ENCODE measurements at regions not wholly inside any gene's neighbourhood (a gene's known extent, or its start where the extent isn't known, plus 50 kb on each side); places are given as distances from the start of the nearest gene placed in this dataset.

- no peaks in the 10 kb centered on the region for H3K9me3 ChIP-seq (ENCODE audit: control insufficient read depth, insufficient read depth, low read depth, low read length)
Observed at GRCh38 chr6:11925805-11926204, 86.3 kb upstream of the HIVEP1 start.

GRCh38 chr6:11923621-11924020, 88.5 kb upstream of the HIVEP1 start:
- Histone ChIP-seq H3K9me3 (ENCODE audit: control insufficient read depth, insufficient read depth, low read depth, low read length) (no peaks in the 10 kb centered on the region), H3K9ac (ENCODE audit: low read length) (no peak overlapping the region), H3K36me3 (ENCODE audit: control insufficient read depth, insufficient read depth, low read length) (no peaks in the 10 kb centered on the region), H3K27ac (ENCODE audit: low read depth, low read length) (no peak overlapping the region), H3K27me3 (ENCODE audit: control insufficient read depth, insufficient read depth, low read length) (no peaks in the 10 kb centered on the region), H3K4me1 (ENCODE audit: control insufficient read depth, insufficient read depth, low read length) (peaks cover 14% of the 10 kb centered on the region), H3K4me3 (ENCODE audit: low read depth, low read length) (no peak overlapping the region)

More at GRCh38 chr6:11925805-11926204, 86.3 kb upstream of the HIVEP1 start:
- peaks cover 4% of the 10 kb centered on the region for H3K4me1 ChIP-seq (ENCODE audit: control insufficient read depth, insufficient read depth, low read length)
- no peaks in the 10 kb centered on the region for H3K36me3 ChIP-seq (ENCODE audit: control insufficient read depth, insufficient read depth, low read length)
- H3K27ac ChIP-seq (ENCODE audit: low read depth, low read length) = no peak overlapping the region
- no peak overlapping the region for H3K9ac ChIP-seq (ENCODE audit: low read length)
- H3K4me3 ChIP-seq (ENCODE audit: low read depth, low read length) = no peak overlapping the region
- H3K27me3 ChIP-seq (ENCODE audit: control insufficient read depth, insufficient read depth, low read length) = no peaks in the 10 kb centered on the region

DNA sequence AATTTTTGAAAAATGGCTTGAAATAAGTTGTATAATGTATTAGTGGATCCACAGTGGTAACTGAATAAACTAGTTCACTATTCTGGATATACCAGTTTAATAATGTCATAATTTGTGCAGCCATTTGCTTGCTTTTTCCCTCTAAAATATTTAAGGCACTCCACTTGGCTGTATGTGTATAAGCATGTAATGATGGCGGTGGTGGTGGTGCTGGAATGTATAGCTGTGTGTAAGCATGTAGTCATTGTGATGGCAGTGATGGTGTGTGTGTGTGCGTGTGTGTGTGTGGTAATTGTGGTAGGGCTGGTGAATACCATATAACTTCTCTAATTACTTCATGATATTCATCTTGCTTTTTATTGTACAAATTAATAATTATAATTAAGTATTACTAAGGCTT, 89.2 kb upstream of the HIVEP1 start:
- peaks cover 16% of the 10 kb centered on the region for H3K4me1 ChIP-seq (ENCODE audit: control insufficient read depth, insufficient read depth, low read length)
- no peaks in the 10 kb centered on the region for H3K9me3 ChIP-seq (ENCODE audit: control insufficient read depth, insufficient read depth, low read depth, low read length)
- H3K36me3 ChIP-seq (ENCODE audit: control insufficient read depth, insufficient read depth, low read length) = no peaks in the 10 kb centered on the region

GRCh38 chr6:11921751-11922150, 90.4 kb upstream of the HIVEP1 start:
- Histone ChIP-seq H3K27ac (ENCODE audit: low read depth, low read length) (no peak overlapping the region), H3K9me3 (ENCODE audit: control insufficient read depth, insufficient read depth, low read depth, low read length) (no peaks in the 10 kb centered on the region), H3K27me3 (ENCODE audit: control insufficient read depth, insufficient read depth, low read length) (no peaks in the 10 kb centered on the region), H3K4me3 (ENCODE audit: low read depth, low read length) (no peak overlapping the region), H3K4me1 (ENCODE audit: control insufficient read depth, insufficient read depth, low read length) (peaks cover 16% of the 10 kb centered on the region), H3K9ac (ENCODE audit: low read length) (no peak overlapping the region), H3K36me3 (ENCODE audit: control insufficient read depth, insufficient read depth, low read length) (no peaks in the 10 kb centered on the region)

More for the DNA sequence above, 89.2 kb upstream of the HIVEP1 start:
- Histone ChIP-seq H3K27ac (ENCODE audit: low read depth, low read length) (no peak overlapping the region), H3K27me3 (ENCODE audit: control insufficient read depth, insufficient read depth, low read length) (no peaks in the 10 kb centered on the region), H3K4me3 (ENCODE audit: low read depth, low read length) (no peak overlapping the region), H3K9ac (ENCODE audit: low read length) (no peak overlapping the region)

GRCh38 chr6:11921017-11921438, 91.1 kb upstream of the HIVEP1 start:
- Histone ChIP-seq H3K4me3 (ENCODE audit: low read depth, low read length) (no peak overlapping the region), H3K27ac (ENCODE audit: low read depth, low read length) (no peak overlapping the region), H3K9me3 (ENCODE audit: control insufficient read depth, insufficient read depth, low read depth, low read length) (no peaks in the 10 kb centered on the region), H3K36me3 (ENCODE audit: control insufficient read depth, insufficient read depth, low read length) (no peaks in the 10 kb centered on the region), H3K4me1 (ENCODE audit: control insufficient read depth, insufficient read depth, low read length) (peaks cover 16% of the 10 kb centered on the region), H3K27me3 (ENCODE audit: control insufficient read depth, insufficient read depth, low read length) (no peaks in the 10 kb centered on the region), H3K9ac (ENCODE audit: low read length) (no peak overlapping the region)

GRCh38 chr6:11920566-11920965, 91.5 kb upstream of the HIVEP1 start:
- Histone ChIP-seq H3K9ac (ENCODE audit: low read length) (no peak overlapping the region), H3K9me3 (ENCODE audit: control insufficient read depth, insufficient read depth, low read depth, low read length) (no peaks in the 10 kb centered on the region), H3K4me1 (ENCODE audit: control insufficient read depth, insufficient read depth, low read length) (peaks cover 13% of the 10 kb centered on the region), H3K36me3 (ENCODE audit: control insufficient read depth, insufficient read depth, low read length) (no peaks in the 10 kb centered on the region), H3K27ac (ENCODE audit: low read depth, low read length) (no peak overlapping the region), H3K27me3 (ENCODE audit: control insufficient read depth, insufficient read depth, low read length) (no peaks in the 10 kb centered on the region), H3K4me3 (ENCODE audit: low read depth, low read length) (no peak overlapping the region)

DNA sequence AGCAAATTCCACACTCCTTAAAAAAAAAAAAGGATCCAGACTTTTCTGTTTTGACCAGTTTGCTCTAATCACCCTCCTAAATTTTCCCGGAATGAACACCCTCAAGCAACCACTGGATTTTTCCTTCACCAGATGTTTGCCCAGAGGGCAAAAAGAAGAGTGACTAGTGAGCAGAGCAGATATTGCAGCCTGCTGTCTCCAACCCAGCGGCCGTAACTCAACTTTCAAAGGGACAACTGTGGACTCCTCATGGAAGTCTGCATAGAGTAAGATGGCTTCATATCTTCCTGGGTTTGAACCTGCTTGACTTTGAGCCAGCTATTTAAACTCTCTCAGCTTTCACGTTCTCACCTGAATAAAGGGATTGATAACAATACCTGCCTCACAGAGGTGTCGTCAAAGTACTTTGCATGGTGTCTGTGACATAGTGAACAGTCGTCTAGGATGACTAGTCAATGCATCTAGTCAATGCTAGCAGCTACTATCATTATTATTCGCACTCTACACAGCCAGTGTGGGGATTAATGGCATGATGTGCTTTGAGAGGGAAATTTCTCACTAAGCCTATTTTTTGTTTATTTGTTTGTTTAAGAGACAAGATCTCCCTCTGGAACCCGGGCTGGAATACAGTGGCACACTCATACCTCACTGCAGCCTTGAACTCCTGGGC, 92.2 kb upstream of the HIVEP1 start:
- Histone ChIP-seq H3K9me3 (ENCODE audit: control insufficient read depth, insufficient read depth, low read depth, low read length) (no peaks in the 10 kb centered on the region), H3K4me1 (ENCODE audit: control insufficient read depth, insufficient read depth, low read length) (peaks cover 13% of the 10 kb centered on the region; the same call in 1 of the 2 replicates), H3K4me3 (ENCODE audit: low read depth, low read length) (no peak overlapping the region), H3K36me3 (ENCODE audit: control insufficient read depth, insufficient read depth, low read length) (no peaks in the 10 kb centered on the region), H3K27me3 (ENCODE audit: control insufficient read depth, insufficient read depth, low read length) (no peaks in the 10 kb centered on the region), H3K27ac (ENCODE audit: low read depth, low read length) (no peak overlapping the region), H3K9ac (ENCODE audit: low read length) (no peak overlapping the region)

GRCh38 chr6:11918739-11919605, 93.1 kb upstream of the HIVEP1 start:
- no peaks in the 10 kb centered on the region for H3K9me3 ChIP-seq (ENCODE audit: control insufficient read depth, insufficient read depth, low read depth, low read length)
- H3K27ac ChIP-seq (ENCODE audit: low read depth, low read length) = no peak overlapping the region
- H3K9ac ChIP-seq (ENCODE audit: low read length) = no peak overlapping the region
- H3K36me3 ChIP-seq (ENCODE audit: control insufficient read depth, insufficient read depth, low read length) = no peaks in the 10 kb centered on the region
- no peaks in the 10 kb centered on the region for H3K27me3 ChIP-seq (ENCODE audit: control insufficient read depth, insufficient read depth, low read length)
- peaks cover 13% of the 10 kb centered on the region; the same call in 1 of the 2 replicates for H3K4me1 ChIP-seq (ENCODE audit: control insufficient read depth, insufficient read depth, low read length)
- H3K4me3 ChIP-seq (ENCODE audit: low read depth, low read length) = no peak overlapping the region

DNA sequence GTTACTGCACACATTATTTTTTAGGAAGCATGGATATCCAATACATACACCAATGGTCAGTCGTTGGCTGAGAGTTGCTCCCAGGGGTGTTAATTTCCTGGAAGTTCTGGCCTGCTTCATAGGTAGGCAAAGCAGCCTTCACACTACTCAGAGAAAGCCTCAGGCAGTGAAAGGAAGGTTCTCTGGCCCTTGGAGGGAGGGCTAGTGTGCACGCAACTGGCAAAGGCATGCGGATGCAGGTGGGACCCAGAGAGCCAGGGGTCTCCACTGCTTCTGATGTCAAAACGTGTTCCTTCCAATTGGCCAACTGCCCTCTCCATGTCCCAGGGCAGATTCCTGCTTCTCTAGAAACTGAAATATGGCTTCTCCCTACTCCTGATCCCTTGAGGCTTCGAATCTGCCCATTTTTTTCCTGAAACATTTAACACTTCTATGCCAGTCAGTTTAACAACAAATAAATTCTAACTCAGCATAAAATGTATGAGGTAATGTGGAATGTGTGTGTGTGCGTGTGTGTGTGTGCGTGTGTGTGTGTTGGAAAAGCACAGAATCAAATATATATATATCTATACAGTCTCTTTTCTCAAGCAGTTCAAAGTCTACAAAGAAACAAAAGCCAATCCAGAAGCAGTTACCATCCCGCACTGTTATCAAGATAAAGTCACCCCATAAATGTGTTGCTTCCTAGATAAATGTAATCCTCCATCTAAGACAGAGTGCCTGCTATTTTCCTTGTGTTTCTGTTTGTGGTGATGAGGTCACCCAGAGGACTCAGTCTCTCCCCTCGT, 94.0 kb upstream of the HIVEP1 start:
- no peak overlapping the region for H3K27ac ChIP-seq (ENCODE audit: low read depth, low read length)
- H3K4me1 ChIP-seq (ENCODE audit: control insufficient read depth, insufficient read depth, low read length) = peaks cover 13% of the 10 kb centered on the region; the same call in 1 of the 2 replicates
- peaks cover 2% of the 10 kb centered on the region; the same call in 1 of the 2 replicates for H3K9me3 ChIP-seq (ENCODE audit: control insufficient read depth, insufficient read depth, low read depth, low read length)
- H3K9ac ChIP-seq (ENCODE audit: low read length) = no peak overlapping the region
- H3K27me3 ChIP-seq (ENCODE audit: control insufficient read depth, insufficient read depth, low read length) = no peaks in the 10 kb centered on the region
- no peak overlapping the region for H3K4me3 ChIP-seq (ENCODE audit: low read depth, low read length)
- H3K36me3 ChIP-seq (ENCODE audit: control insufficient read depth, insufficient read depth, low read length) = no peaks in the 10 kb centered on the region

DNA sequence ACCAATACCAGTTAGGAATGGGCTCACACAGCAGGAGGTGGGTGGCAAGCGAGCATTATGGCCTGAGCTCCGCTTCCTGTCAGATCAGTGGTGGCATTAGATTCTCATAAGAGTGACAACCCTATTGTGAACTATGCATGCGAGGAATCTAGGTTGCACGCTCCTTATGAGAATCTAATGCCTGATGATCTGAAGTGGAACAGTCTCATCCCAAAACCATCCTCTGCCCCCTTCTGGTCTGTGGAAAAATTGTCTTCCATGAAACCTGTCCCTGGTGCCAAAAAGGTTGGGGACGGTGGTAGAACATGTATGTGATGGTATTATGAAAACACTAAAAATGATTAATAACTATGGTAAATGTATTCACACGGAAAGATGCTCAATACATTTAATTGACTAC, 99.7 kb upstream of the HIVEP1 start:
- Histone ChIP-seq H3K4me1 (ENCODE audit: control insufficient read depth, insufficient read depth, low read length) (no peaks in the 10 kb centered on the region), H3K27me3 (ENCODE audit: control insufficient read depth, insufficient read depth, low read length) (no peaks in the 10 kb centered on the region), H3K9ac (ENCODE audit: low read length) (no peak overlapping the region), H3K9me3 (ENCODE audit: control insufficient read depth, insufficient read depth, low read depth, low read length) (peaks cover 17% of the 10 kb centered on the region), H3K27ac (ENCODE audit: low read depth, low read length) (no peak overlapping the region), H3K4me3 (ENCODE audit: low read depth, low read length) (no peak overlapping the region), H3K36me3 (ENCODE audit: control insufficient read depth, insufficient read depth, low read length) (no peaks in the 10 kb centered on the region)
